Keratinocyte (primary cell): ENCODE measurements at regions not wholly inside any gene's neighbourhood (a gene's known extent, or its start where the extent isn't known, plus 50 kb on each side); places are given as distances from the start of the nearest gene placed in this dataset.

Source experiments
- EZH2 ChIP-seq: IDR thresholded peaks from one replicate; pipeline ENCODE4 v1.6.1; 2012; ENCODE audit warnings: inconsistent platforms, mild to moderate bottlenecking, low read length, moderate library complexity
- TF ChIP-seq, protein P1 (sequence below), 3 experiments: IDR thresholded peaks in 1 of 3; conservative IDR thresholded peaks in 1 of 3; optimal IDR thresholded peaks in 1 of 3; 2 replicates in 2 of 3; 3 replicates in 1 of 3; pipeline versions ENCODE3 to v1.5.1; 2011; ENCODE audit warnings: low read length in 3 of 3, mild to moderate bottlenecking in 3 of 3, moderate library complexity in 2 of 3, control low read depth in 1 of 3, inconsistent platforms in 1 of 3; ENCODE audit not compliant: insufficient read depth in 2 of 3; ENCODE audit errors: extremely low read depth in 1 of 3

DNA sequence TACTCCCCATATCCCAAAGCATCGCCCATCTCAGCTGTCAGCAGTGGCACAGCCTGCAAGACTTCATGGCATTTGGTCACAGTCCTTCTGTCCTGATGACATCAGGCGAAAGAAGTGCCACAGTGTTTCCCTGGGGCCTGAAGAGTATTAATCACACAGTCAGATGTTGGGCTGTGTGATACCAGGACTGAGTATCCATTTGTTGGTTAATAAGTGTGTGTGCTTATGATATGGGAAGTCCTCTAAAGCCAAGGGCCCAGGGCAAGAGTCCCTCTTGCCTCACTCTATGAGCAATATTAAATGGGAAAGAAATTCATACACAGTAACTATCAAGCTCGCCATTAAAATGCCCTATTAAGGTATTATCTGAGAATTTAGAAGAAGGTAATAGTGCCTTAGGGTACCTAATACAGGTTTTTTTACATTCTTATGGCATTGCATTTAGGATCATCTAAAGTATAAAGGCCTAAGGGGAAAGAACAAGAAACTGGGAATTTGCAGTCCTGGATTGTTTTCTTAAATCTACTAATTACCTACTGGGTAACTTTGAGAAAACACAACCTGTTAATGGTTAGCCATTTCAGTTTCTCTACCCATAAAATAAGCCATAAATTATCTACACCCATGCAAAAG, 204.1 kb upstream of the PREP start:
- no peak for TF ChIP-seq EZH2
- TF ChIP-seq, protein P1, sequence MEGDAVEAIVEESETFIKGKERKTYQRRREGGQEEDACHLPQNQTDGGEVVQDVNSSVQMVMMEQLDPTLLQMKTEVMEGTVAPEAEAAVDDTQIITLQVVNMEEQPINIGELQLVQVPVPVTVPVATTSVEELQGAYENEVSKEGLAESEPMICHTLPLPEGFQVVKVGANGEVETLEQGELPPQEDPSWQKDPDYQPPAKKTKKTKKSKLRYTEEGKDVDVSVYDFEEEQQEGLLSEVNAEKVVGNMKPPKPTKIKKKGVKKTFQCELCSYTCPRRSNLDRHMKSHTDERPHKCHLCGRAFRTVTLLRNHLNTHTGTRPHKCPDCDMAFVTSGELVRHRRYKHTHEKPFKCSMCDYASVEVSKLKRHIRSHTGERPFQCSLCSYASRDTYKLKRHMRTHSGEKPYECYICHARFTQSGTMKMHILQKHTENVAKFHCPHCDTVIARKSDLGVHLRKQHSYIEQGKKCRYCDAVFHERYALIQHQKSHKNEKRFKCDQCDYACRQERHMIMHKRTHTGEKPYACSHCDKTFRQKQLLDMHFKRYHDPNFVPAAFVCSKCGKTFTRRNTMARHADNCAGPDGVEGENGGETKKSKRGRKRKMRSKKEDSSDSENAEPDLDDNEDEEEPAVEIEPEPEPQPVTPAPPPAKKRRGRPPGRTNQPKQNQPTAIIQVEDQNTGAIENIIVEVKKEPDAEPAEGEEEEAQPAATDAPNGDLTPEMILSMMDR (optimal IDR thresholded peaks at IDR 0.05 in 1 of 3, IDR thresholded peaks at IDR 0.05 in 1 of 3, conservative IDR thresholded peaks at IDR 0.05 in 1 of 3; ENCODE audit: extremely low read depth in 1 of 3, insufficient read depth in 2 of 3, low read length in 3 of 3), result no peak
